ENCODE measurements at regions not wholly inside any gene's neighbourhood (a gene's known extent, or its start where the extent isn't known, plus 50 kb on each side); places are given as distances from the start of the nearest gene placed in this dataset.

DNA sequence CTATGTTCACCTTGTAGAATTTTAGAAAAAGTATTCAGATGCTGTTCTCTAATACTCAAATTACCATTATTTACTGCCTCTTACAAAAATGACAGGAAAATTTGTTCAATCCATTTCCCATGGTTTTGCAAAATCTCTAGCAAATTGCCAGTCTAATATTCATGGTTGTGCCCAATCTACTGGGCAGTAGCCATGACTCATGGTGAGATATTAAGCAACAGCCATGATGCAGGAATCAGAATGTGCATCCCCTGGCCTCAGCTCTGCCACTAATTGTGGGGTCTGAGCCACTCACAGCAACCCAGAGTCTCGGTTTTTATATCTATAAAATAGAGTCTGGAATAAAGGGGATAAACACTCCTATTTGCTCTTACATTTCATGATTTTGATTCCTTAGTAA lies 353.6 kb downstream of the DEPDC1B start:
- TF ChIP-seq, protein P1, sequence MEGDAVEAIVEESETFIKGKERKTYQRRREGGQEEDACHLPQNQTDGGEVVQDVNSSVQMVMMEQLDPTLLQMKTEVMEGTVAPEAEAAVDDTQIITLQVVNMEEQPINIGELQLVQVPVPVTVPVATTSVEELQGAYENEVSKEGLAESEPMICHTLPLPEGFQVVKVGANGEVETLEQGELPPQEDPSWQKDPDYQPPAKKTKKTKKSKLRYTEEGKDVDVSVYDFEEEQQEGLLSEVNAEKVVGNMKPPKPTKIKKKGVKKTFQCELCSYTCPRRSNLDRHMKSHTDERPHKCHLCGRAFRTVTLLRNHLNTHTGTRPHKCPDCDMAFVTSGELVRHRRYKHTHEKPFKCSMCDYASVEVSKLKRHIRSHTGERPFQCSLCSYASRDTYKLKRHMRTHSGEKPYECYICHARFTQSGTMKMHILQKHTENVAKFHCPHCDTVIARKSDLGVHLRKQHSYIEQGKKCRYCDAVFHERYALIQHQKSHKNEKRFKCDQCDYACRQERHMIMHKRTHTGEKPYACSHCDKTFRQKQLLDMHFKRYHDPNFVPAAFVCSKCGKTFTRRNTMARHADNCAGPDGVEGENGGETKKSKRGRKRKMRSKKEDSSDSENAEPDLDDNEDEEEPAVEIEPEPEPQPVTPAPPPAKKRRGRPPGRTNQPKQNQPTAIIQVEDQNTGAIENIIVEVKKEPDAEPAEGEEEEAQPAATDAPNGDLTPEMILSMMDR (IDR thresholded peaks at IDR 0.05): no peak
- TF ChIP-seq EZH2 (IDR thresholded peaks at IDR 0.05; ENCODE audit: borderline replicate concordance, insufficient read depth, low read depth, low read length, poor library complexity, severe bottlenecking): no peak
